GM23338 (cell line): ENCODE measurements at regions not wholly inside any gene's neighbourhood (a gene's known extent, or its start where the extent isn't known, plus 50 kb on each side); places are given as distances from the start of the nearest gene placed in this dataset.

Experiments
- CREB1 ChIP-seq: fragments of 250-450 bp; sonication (Bioruptor Pico); IDR thresholded peaks from 2 replicates; pipeline ENCODE4 v1.5.0; 2020; ENCODE audit warnings: low read depth, mild to moderate bottlenecking, moderate library complexity
- ETS1 ChIP-seq: IDR thresholded peaks from 2 replicates; pipeline ENCODE4 v1.6.1; 2016; ENCODE audit warnings: antibody characterized with exemption
- EZH2 ChIP-seq: fragments of 200-600 bp; sonication (generic); IDR thresholded peaks from one replicate; pipeline ENCODE4 v1.8.0; 2017; ENCODE audit warnings: antibody characterized with exemption, mild to moderate bottlenecking, low read depth; ENCODE audit not compliant: unreplicated experiment
- EZH2phosphoT487 ChIP-seq: fragments of 200-600 bp; sonication (generic); IDR thresholded peaks from one replicate; pipeline ENCODE4 v1.8.1; 2018; ENCODE audit warnings: antibody characterized with exemption; ENCODE audit not compliant: unreplicated experiment
- JUNB ChIP-seq: IDR thresholded peaks from one replicate; pipeline ENCODE4 v1.6.1; 2016; ENCODE audit warnings: antibody characterized with exemption; ENCODE audit not compliant: unreplicated experiment
- POLR2AphosphoS5 ChIP-seq: IDR thresholded peaks from 2 replicates; pipeline ENCODE4 v1.6.1; 2016; ENCODE audit warnings: antibody characterized with exemption, low read depth
- REST ChIP-seq: IDR thresholded peaks from one replicate; pipeline ENCODE4 v1.6.1; 2018; ENCODE audit warnings: antibody characterized with exemption; ENCODE audit not compliant: unreplicated experiment
- STAT1 ChIP-seq: IDR thresholded peaks from one replicate; pipeline ENCODE4 v1.6.1; 2016; ENCODE audit warnings: antibody characterized with exemption; ENCODE audit not compliant: unreplicated experiment
- ZNF114 ChIP-seq: fragments of 250-450 bp; sonication (Bioruptor Pico); IDR thresholded peaks from 2 replicates; pipeline ENCODE4 v1.5.0; 2020; ENCODE audit warnings: mild to moderate bottlenecking, moderate library complexity
- ZNF331 ChIP-seq: fragments of 250-450 bp; sonication (Bioruptor Pico); IDR thresholded peaks from 2 replicates; pipeline ENCODE4 v1.5.0; 2020; ENCODE audit warnings: low read depth, mild to moderate bottlenecking, moderate library complexity
- TF ChIP-seq, protein P1 (sequence below), 2 experiments: fragments of 200-600 bp in 1 of 2; sonication (generic) in 1 of 2; conservative IDR thresholded peaks; 2 replicates each; pipeline versions ENCODE4 v1.5.1 to v1.6.1; 2016 to 2017; ENCODE audit warnings: antibody characterized with exemption in 2 of 2, low read depth in 2 of 2, mild to moderate bottlenecking in 2 of 2, moderate library complexity in 1 of 2
- TF ChIP-seq, protein P2 (sequence below): fragments of 250-450 bp; sonication (Bioruptor Pico); IDR thresholded peaks from 2 replicates; pipeline ENCODE4 v1.5.0; 2020; ENCODE audit warnings: mild to moderate bottlenecking, moderate library complexity

GRCh38 chr3:22443571-22444233 lies 692.7 kb upstream of the ZNF385D start:
- TF ChIP-seq, protein P1, sequence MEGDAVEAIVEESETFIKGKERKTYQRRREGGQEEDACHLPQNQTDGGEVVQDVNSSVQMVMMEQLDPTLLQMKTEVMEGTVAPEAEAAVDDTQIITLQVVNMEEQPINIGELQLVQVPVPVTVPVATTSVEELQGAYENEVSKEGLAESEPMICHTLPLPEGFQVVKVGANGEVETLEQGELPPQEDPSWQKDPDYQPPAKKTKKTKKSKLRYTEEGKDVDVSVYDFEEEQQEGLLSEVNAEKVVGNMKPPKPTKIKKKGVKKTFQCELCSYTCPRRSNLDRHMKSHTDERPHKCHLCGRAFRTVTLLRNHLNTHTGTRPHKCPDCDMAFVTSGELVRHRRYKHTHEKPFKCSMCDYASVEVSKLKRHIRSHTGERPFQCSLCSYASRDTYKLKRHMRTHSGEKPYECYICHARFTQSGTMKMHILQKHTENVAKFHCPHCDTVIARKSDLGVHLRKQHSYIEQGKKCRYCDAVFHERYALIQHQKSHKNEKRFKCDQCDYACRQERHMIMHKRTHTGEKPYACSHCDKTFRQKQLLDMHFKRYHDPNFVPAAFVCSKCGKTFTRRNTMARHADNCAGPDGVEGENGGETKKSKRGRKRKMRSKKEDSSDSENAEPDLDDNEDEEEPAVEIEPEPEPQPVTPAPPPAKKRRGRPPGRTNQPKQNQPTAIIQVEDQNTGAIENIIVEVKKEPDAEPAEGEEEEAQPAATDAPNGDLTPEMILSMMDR (conservative IDR thresholded peaks at IDR 0.05; ENCODE audit: low read depth in 2 of 2) = no peak
- TF ChIP-seq EZH2 = no peak
- TF ChIP-seq REST = no peak
- TF ChIP-seq POLR2AphosphoS5 = no peak
- TF ChIP-seq JUNB = no peak
- TF ChIP-seq EZH2phosphoT487 = no peak
- TF ChIP-seq ZNF114 (CRISPR knock-in tag) = no peak
- TF ChIP-seq, protein P2, sequence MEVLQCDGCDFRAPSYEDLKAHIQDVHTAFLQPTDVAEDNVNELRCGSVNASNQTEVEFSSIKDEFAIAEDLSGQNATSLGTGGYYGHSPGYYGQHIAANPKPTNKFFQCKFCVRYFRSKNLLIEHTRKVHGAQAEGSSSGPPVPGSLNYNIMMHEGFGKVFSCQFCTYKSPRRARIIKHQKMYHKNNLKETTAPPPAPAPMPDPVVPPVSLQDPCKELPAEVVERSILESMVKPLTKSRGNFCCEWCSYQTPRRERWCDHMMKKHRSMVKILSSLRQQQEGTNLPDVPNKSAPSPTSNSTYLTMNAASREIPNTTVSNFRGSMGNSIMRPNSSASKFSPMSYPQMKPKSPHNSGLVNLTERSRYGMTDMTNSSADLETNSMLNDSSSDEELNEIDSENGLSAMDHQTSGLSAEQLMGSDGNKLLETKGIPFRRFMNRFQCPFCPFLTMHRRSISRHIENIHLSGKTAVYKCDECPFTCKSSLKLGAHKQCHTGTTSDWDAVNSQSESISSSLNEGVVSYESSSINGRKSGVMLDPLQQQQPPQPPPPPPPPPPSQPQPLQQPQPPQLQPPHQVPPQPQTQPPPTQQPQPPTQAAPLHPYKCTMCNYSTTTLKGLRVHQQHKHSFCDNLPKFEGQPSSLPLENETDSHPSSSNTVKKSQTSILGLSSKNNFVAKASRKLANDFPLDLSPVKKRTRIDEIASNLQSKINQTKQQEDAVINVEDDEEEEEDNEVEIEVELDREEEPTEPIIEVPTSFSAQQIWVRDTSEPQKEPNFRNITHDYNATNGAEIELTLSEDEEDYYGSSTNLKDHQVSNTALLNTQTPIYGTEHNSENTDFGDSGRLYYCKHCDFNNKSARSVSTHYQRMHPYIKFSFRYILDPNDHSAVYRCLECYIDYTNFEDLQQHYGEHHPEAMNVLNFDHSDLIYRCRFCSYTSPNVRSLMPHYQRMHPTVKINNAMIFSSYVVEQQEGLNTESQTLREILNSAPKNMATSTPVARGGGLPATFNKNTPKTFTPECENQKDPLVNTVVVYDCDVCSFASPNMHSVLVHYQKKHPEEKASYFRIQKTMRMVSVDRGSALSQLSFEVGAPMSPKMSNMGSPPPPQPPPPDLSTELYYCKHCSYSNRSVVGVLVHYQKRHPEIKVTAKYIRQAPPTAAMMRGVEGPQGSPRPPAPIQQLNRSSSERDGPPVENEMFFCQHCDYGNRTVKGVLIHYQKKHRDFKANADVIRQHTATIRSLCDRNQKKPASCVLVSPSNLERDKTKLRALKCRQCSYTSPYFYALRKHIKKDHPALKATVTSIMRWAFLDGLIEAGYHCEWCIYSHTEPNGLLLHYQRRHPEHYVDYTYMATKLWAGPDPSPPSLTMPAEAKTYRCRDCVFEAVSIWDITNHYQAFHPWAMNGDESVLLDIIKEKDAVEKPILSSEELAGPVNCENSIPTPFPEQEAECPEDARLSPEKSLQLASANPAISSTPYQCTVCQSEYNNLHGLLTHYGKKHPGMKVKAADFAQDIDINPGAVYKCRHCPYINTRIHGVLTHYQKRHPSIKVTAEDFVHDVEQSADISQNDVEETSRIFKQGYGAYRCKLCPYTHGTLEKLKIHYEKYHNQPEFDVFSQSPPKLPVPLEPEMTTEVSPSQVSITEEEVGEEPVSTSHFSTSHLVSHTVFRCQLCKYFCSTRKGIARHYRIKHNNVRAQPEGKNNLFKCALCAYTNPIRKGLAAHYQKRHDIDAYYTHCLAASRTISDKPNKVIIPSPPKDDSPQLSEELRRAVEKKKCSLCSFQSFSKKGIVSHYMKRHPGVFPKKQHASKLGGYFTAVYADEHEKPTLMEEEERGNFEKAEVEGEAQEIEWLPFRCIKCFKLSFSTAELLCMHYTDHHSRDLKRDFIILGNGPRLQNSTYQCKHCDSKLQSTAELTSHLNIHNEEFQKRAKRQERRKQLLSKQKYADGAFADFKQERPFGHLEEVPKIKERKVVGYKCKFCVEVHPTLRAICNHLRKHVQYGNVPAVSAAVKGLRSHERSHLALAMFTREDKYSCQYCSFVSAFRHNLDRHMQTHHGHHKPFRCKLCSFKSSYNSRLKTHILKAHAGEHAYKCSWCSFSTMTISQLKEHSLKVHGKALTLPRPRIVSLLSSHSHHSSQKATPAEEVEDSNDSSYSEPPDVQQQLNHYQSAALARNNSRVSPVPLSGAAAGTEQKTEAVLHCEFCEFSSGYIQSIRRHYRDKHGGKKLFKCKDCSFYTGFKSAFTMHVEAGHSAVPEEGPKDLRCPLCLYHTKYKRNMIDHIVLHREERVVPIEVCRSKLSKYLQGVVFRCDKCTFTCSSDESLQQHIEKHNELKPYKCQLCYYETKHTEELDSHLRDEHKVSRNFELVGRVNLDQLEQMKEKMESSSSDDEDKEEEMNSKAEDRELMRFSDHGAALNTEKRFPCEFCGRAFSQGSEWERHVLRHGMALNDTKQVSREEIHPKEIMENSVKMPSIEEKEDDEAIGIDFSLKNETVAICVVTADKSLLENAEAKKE (CRISPR knock-in tag) = no peak
- no peak for TF ChIP-seq CREB1
- TF ChIP-seq STAT1 = no peak
- no peak for TF ChIP-seq ZNF331 (CRISPR knock-in tag)
- TF ChIP-seq ETS1 = no peak
